HEK293 (cell line): ENCODE measurements at regions not wholly inside any gene's neighbourhood (a gene's known extent, or its start where the extent isn't known, plus 50 kb on each side); places are given as distances from the start of the nearest gene placed in this dataset.

Experiments used
- ATF2 ChIP-seq: fragments of 450-650 bp; formaldehyde crosslinking; IDR thresholded peaks from 2 replicates; pipeline ENCODE4 v1.5.1; 2016; ENCODE audit warnings: missing biosample characterization, missing genetic modification characterization, low read depth
- KLF1 ChIP-seq: fragments of 450-650 bp; formaldehyde crosslinking; IDR thresholded peaks from 2 replicates; pipeline ENCODE4 v1.5.1; 2016; ENCODE audit warnings: missing biosample characterization, missing genetic modification characterization
- ZNF138 ChIP-seq: fragments of 450-650 bp; formaldehyde crosslinking; IDR thresholded peaks from 2 replicates; pipeline ENCODE4 v1.5.1; 2016; ENCODE audit warnings: missing biosample characterization, missing genetic modification characterization, borderline replicate concordance
- ZNF274 ChIP-seq, 2 experiments: fragments of 200-500 bp in 1 of 2; fragments of 450-650 bp in 1 of 2; sonication (Bioruptor generic) in 1 of 2; formaldehyde crosslinking in 1 of 2; IDR thresholded peaks; 2 replicates each; pipeline versions ENCODE4 v1.5.1 to v1.6.1; 2014 to 2016; ENCODE audit warnings: borderline replicate concordance in 1 of 2, inconsistent platforms in 1 of 2, low read length in 1 of 2, missing biosample characterization in 1 of 2, missing genetic modification characterization in 1 of 2
- ZNF449 ChIP-seq: fragments of 450-650 bp; formaldehyde crosslinking; IDR thresholded peaks from 2 replicates; pipeline ENCODE4 v1.5.1; 2017; ENCODE audit warnings: missing biosample characterization, mild to moderate bottlenecking, missing genetic modification characterization, moderate library complexity
- ZNF623 ChIP-seq: fragments of 450-650 bp; formaldehyde crosslinking; IDR thresholded peaks from 2 replicates; pipeline ENCODE4 v1.5.1; 2016; ENCODE audit warnings: missing biosample characterization, missing genetic modification characterization
- TF ChIP-seq, protein P1 (sequence below): fragments of 450-650 bp; formaldehyde crosslinking; IDR thresholded peaks from 2 replicates; pipeline ENCODE4 v1.5.1; 2016; ENCODE audit warnings: missing biosample characterization, missing genetic modification characterization
- TF ChIP-seq, protein P2 (sequence below): fragments of 450-650 bp; formaldehyde crosslinking; IDR thresholded peaks from 2 replicates; pipeline ENCODE4 v1.5.1; 2016; ENCODE audit warnings: missing biosample characterization, missing genetic modification characterization
- TF ChIP-seq, protein P3 (sequence below): fragments of 450-650 bp; formaldehyde crosslinking; IDR thresholded peaks from 2 replicates; pipeline ENCODE4 v1.5.1; 2016; ENCODE audit warnings: missing biosample characterization, missing genetic modification characterization

GRCh38 chr2:59282374-59283057, 1041.4 kb upstream of the FANCL start:
- TF ChIP-seq ZNF449 (tag by site-specific recombination): no peak
- TF ChIP-seq KLF1 (tag by site-specific recombination): no peak
- TF ChIP-seq, protein P1, sequence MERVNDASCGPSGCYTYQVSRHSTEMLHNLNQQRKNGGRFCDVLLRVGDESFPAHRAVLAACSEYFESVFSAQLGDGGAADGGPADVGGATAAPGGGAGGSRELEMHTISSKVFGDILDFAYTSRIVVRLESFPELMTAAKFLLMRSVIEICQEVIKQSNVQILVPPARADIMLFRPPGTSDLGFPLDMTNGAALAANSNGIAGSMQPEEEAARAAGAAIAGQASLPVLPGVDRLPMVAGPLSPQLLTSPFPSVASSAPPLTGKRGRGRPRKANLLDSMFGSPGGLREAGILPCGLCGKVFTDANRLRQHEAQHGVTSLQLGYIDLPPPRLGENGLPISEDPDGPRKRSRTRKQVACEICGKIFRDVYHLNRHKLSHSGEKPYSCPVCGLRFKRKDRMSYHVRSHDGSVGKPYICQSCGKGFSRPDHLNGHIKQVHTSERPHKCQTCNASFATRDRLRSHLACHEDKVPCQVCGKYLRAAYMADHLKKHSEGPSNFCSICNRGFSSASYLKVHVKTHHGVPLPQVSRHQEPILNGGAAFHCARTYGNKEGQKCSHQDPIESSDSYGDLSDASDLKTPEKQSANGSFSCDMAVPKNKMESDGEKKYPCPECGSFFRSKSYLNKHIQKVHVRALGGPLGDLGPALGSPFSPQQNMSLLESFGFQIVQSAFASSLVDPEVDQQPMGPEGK (tag by site-specific recombination): no peak
- no peak for TF ChIP-seq ZNF274 (IDR thresholded peaks at IDR 0.05; ENCODE audit: low read length)
- TF ChIP-seq ZNF274 (tag by site-specific recombination; IDR thresholded peaks at IDR 0.05; ENCODE audit: borderline replicate concordance): no peak
- TF ChIP-seq, protein P2, sequence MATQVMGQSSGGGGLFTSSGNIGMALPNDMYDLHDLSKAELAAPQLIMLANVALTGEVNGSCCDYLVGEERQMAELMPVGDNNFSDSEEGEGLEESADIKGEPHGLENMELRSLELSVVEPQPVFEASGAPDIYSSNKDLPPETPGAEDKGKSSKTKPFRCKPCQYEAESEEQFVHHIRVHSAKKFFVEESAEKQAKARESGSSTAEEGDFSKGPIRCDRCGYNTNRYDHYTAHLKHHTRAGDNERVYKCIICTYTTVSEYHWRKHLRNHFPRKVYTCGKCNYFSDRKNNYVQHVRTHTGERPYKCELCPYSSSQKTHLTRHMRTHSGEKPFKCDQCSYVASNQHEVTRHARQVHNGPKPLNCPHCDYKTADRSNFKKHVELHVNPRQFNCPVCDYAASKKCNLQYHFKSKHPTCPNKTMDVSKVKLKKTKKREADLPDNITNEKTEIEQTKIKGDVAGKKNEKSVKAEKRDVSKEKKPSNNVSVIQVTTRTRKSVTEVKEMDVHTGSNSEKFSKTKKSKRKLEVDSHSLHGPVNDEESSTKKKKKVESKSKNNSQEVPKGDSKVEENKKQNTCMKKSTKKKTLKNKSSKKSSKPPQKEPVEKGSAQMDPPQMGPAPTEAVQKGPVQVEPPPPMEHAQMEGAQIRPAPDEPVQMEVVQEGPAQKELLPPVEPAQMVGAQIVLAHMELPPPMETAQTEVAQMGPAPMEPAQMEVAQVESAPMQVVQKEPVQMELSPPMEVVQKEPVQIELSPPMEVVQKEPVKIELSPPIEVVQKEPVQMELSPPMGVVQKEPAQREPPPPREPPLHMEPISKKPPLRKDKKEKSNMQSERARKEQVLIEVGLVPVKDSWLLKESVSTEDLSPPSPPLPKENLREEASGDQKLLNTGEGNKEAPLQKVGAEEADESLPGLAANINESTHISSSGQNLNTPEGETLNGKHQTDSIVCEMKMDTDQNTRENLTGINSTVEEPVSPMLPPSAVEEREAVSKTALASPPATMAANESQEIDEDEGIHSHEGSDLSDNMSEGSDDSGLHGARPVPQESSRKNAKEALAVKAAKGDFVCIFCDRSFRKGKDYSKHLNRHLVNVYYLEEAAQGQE (tag by site-specific recombination): no peak
- TF ChIP-seq, protein P3, sequence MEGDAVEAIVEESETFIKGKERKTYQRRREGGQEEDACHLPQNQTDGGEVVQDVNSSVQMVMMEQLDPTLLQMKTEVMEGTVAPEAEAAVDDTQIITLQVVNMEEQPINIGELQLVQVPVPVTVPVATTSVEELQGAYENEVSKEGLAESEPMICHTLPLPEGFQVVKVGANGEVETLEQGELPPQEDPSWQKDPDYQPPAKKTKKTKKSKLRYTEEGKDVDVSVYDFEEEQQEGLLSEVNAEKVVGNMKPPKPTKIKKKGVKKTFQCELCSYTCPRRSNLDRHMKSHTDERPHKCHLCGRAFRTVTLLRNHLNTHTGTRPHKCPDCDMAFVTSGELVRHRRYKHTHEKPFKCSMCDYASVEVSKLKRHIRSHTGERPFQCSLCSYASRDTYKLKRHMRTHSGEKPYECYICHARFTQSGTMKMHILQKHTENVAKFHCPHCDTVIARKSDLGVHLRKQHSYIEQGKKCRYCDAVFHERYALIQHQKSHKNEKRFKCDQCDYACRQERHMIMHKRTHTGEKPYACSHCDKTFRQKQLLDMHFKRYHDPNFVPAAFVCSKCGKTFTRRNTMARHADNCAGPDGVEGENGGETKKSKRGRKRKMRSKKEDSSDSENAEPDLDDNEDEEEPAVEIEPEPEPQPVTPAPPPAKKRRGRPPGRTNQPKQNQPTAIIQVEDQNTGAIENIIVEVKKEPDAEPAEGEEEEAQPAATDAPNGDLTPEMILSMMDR (tag by site-specific recombination): no peak
- TF ChIP-seq ZNF138: no peak
- TF ChIP-seq ZNF623 (tag by site-specific recombination): no peak
- TF ChIP-seq ATF2 (tag by site-specific recombination): no peak
